PC-3 (cell line): ENCODE measurements at regions not wholly inside any gene's neighbourhood (a gene's known extent, or its start where the extent isn't known, plus 50 kb on each side); places are given as distances from the start of the nearest gene placed in this dataset.

Source experiments
- CTCF ChIP-seq: fragments of 300-600 bp; sonication (generic); conservative IDR thresholded peaks from 2 replicates; pipeline ENCODE4 v1.5.1; 2017; ENCODE audit warnings: antibody characterized with exemption, low read depth, mild to moderate bottlenecking, low read length
- EZH2 ChIP-seq: fragments of 300-600 bp; sonication (generic); IDR thresholded peaks from one replicate; pipeline ENCODE4 v1.6.1; 2017; ENCODE audit warnings: antibody characterized with exemption, mild to moderate bottlenecking, low read length; ENCODE audit not compliant: unreplicated experiment
- EZH2phosphoT487 ChIP-seq: fragments of 300-600 bp; sonication (generic); IDR thresholded peaks from 2 replicates; pipeline ENCODE4 v1.6.1; 2018; ENCODE audit warnings: mild to moderate bottlenecking, antibody characterized with exemption, low read length, borderline replicate concordance

- TF ChIP-seq EZH2: no peak
- no peak for TF ChIP-seq CTCF
- no peak for TF ChIP-seq EZH2phosphoT487
Measured at GRCh38 chr15:36407647-36408046, 171.8 kb upstream of the CDIN1 start.
